ENCODE measurements at regions not wholly inside any gene's neighbourhood (a gene's known extent, or its start where the extent isn't known, plus 50 kb on each side); places are given as distances from the start of the nearest gene placed in this dataset.

DNA sequence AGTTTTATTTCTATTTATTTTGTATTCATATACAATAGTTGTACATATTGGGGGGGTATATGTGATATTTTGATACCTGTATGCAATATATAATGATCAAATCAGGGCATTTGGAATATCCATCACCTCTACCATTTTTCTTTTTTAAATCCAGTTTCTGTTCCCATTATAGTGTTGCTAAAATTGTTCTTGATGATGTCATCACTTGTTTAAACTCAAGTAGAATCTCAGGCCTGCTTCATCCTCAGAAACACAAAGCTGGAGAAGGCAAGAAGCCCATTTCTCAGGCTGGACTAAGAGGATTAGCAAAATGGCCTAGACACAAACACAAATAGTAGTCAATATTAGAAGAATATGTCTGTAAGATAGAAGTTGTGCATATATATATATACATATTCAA, 747.1 kb upstream of the ACVR2A start:
- Histone ChIP-seq H3K4me1 (ENCODE audit: control insufficient read depth in 1 of 2, insufficient read depth in 1 of 2, low read depth in 1 of 2, low read length in 1 of 2) (no peaks in the 10 kb centered on the region), H3K27ac (no peak overlapping the region), H3K36me3 (no peaks in the 10 kb centered on the region), H3K9me3 (no peaks in the 10 kb centered on the region), H3K27me3 (no peaks in the 10 kb centered on the region), H3K4me3 (ENCODE audit: low read depth in 1 of 2, low read length in 1 of 2) (no peak overlapping the region)
- TF ChIP-seq, protein P1, sequence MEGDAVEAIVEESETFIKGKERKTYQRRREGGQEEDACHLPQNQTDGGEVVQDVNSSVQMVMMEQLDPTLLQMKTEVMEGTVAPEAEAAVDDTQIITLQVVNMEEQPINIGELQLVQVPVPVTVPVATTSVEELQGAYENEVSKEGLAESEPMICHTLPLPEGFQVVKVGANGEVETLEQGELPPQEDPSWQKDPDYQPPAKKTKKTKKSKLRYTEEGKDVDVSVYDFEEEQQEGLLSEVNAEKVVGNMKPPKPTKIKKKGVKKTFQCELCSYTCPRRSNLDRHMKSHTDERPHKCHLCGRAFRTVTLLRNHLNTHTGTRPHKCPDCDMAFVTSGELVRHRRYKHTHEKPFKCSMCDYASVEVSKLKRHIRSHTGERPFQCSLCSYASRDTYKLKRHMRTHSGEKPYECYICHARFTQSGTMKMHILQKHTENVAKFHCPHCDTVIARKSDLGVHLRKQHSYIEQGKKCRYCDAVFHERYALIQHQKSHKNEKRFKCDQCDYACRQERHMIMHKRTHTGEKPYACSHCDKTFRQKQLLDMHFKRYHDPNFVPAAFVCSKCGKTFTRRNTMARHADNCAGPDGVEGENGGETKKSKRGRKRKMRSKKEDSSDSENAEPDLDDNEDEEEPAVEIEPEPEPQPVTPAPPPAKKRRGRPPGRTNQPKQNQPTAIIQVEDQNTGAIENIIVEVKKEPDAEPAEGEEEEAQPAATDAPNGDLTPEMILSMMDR (IDR thresholded peaks at IDR 0.05): no peak

DNA sequence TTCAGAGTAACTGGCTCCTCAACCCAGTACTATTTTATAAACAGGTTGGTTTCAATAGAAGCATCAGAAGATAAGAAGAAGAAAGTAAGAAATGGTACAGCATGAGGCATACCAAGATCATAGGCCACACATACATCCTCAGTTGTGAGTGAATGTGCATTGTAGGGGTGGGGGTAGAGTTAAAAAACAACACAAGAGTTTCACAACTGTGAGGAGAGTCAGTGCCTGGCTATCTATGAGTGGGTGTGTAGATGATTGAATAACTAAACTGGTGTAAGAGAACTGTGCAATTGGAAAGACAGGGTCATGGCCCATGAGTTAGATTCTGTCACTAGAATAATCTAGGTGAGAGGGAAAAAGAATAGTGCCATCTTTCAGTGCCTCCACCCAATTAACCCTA, 748.2 kb upstream of the ACVR2A start:
- Histone ChIP-seq H3K4me1 (ENCODE audit: control insufficient read depth in 1 of 2, insufficient read depth in 1 of 2, low read depth in 1 of 2, low read length in 1 of 2) (no peaks in the 10 kb centered on the region), H3K36me3 (no peaks in the 10 kb centered on the region), H3K27ac (no peak overlapping the region), H3K27me3 (no peaks in the 10 kb centered on the region), H3K4me3 (ENCODE audit: low read depth in 1 of 2, low read length in 1 of 2) (no peak overlapping the region), H3K9me3 (no peaks in the 10 kb centered on the region)
- TF ChIP-seq, protein P1 (IDR thresholded peaks at IDR 0.05): no peak

DNA sequence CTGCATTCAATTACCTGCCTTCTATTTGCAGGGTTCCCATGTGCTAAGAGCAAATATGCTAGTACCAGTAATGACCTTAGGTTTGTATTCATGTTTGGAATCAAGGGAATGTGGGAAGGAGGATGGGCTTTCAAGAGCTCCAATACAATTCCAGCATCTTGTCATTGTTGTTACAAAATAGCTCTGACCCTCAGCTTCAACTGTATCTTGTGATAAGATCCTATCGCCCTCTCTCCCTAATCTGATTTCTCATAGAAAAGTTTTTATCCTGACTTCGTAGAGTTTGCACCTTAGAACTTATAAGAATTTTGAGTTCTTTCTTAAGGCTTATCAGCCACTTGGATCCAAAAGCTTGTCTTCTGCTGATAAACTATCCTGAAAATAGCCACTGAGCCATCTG, 749.5 kb upstream of the ACVR2A start:
- Histone ChIP-seq H3K4me3 (ENCODE audit: low read depth in 1 of 2, low read length in 1 of 2) (no peak overlapping the region), H3K9me3 (no peaks in the 10 kb centered on the region), H3K27me3 (no peaks in the 10 kb centered on the region), H3K27ac (no peak overlapping the region), H3K36me3 (no peaks in the 10 kb centered on the region), H3K4me1 (ENCODE audit: control insufficient read depth in 1 of 2, insufficient read depth in 1 of 2, low read depth in 1 of 2, low read length in 1 of 2) (no peaks in the 10 kb centered on the region)
- TF ChIP-seq, protein P1 (IDR thresholded peaks at IDR 0.05): no peak

DNA sequence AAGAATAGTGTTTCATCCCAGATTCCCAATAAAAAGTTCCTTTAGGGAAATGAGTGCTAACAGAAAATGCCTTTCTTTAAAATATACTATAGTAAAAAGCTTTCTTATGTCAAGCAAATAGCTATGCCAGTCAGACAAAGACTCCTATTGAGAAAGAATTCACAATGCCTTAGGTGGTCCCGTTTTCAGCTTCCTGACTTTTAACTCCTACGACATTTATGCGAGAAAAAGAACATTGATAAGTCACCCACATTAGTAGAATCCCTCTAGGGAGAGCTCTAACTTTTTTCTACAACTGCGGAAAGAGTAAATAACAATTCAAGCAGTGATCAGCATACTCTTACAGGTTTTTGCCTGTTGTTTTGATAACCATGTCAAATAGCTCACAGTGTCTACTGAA, 750.8 kb upstream of the ACVR2A start:
- no peak overlapping the region for H3K27ac ChIP-seq
- H3K4me1 ChIP-seq (ENCODE audit: control insufficient read depth in 1 of 2, insufficient read depth in 1 of 2, low read depth in 1 of 2, low read length in 1 of 2): no peaks in the 10 kb centered on the region
- H3K9me3 ChIP-seq: no peaks in the 10 kb centered on the region
- no peak overlapping the region for H3K4me3 ChIP-seq (ENCODE audit: low read depth in 1 of 2, low read length in 1 of 2)
- H3K27me3 ChIP-seq: no peaks in the 10 kb centered on the region
- no peaks in the 10 kb centered on the region for H3K36me3 ChIP-seq
- TF ChIP-seq, protein P1 (IDR thresholded peaks at IDR 0.05): no peak

DNA sequence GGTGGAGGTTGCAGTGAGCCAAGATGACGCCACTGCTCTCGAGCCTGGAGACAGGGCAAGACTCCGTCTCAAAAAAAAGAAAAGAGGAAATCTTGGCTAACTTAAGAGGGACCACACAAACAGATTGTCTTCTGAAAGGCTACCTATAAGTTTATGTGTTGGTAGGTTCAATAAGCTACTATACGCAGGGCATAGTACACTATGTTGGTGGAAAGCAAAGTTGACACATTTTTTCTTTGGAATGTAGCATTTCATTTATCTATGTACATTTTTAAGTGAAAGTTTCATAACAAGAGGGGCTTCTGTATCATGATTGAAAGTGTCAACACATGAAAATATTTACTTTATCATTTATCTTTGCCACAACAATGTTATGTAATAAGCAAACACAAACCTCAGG, 752.6 kb upstream of the ACVR2A start:
- Histone ChIP-seq H3K27ac (no peak overlapping the region), H3K4me1 (ENCODE audit: control insufficient read depth in 1 of 2, insufficient read depth in 1 of 2, low read depth in 1 of 2, low read length in 1 of 2) (no peaks in the 10 kb centered on the region), H3K27me3 (no peaks in the 10 kb centered on the region), H3K36me3 (no peaks in the 10 kb centered on the region), H3K4me3 (ENCODE audit: low read depth in 1 of 2, low read length in 1 of 2) (no peak overlapping the region), H3K9me3 (no peaks in the 10 kb centered on the region)
- TF ChIP-seq, protein P1 (IDR thresholded peaks at IDR 0.05): no peak

DNA sequence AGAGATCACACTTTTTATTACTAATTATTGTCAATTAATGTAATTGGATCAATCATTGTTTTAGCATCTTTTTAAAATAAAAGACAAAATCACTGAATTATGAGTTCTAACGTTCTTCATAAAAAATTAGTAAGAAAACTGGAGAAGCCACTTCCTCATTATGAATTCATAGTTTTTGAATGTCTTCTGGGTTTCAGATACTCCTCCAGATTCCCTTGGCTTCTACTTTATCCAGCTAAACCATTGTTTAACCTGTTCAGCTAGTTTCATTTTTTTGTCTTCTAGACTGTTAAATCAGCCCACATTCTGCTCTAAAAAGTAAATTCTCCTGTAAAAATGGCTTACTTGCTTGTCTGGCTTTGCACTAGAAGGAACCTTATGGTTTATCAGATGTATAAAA, 753.4 kb upstream of the ACVR2A start:
- H3K4me3 ChIP-seq (ENCODE audit: low read depth in 1 of 2, low read length in 1 of 2): no peak overlapping the region
- no peaks in the 10 kb centered on the region for H3K36me3 ChIP-seq
- H3K4me1 ChIP-seq (ENCODE audit: control insufficient read depth in 1 of 2, insufficient read depth in 1 of 2, low read depth in 1 of 2, low read length in 1 of 2): no peaks in the 10 kb centered on the region
- no peaks in the 10 kb centered on the region for H3K9me3 ChIP-seq
- TF ChIP-seq, protein P1 (IDR thresholded peaks at IDR 0.05): no peak
- H3K27ac ChIP-seq: no peak overlapping the region
- no peaks in the 10 kb centered on the region for H3K27me3 ChIP-seq

All from neutrophil (primary cell).